H9 (cell line): ENCODE measurements at regions not wholly inside any gene's neighbourhood (a gene's known extent, or its start where the extent isn't known, plus 50 kb on each side); places are given as distances from the start of the nearest gene placed in this dataset.

ENCODE experiments used
- DNase-seq: peaks from one replicate; pipeline ENCODE4 v3.0.0-alpha.2; 2017
- H2AFZ ChIP-seq: one replicate; pipeline ENCODE4 v1.6.1; 2013; ENCODE audit warnings: mild to moderate bottlenecking, low read length, control low read depth, moderate library complexity
- H2AK5ac ChIP-seq: 2 replicates; pipeline ENCODE4 v1.6.1; 2013; ENCODE audit warnings: low read length, control low read depth, mixed read lengths; ENCODE audit not compliant: insufficient read length
- H2BK120ac ChIP-seq: one replicate; pipeline ENCODE4 v1.6.1; 2013; ENCODE audit warnings: low read depth, mild to moderate bottlenecking, low read length, control low read depth, inconsistent platforms; ENCODE audit not compliant: poor library complexity, severe bottlenecking
- H2BK12ac ChIP-seq: 2 replicates; pipeline ENCODE4 v1.6.1; 2013; ENCODE audit warnings: low read length, control low read depth, mixed read lengths, low read depth; ENCODE audit not compliant: insufficient read length
- H2BK15ac ChIP-seq: 2 replicates; pipeline ENCODE4 v1.6.1; 2013; ENCODE audit warnings: low read depth, low read length, control low read depth
- H2BK20ac ChIP-seq: one replicate; pipeline ENCODE4 v1.6.1; 2013; ENCODE audit warnings: low read depth, mild to moderate bottlenecking, low read length, control low read depth, inconsistent platforms; ENCODE audit not compliant: poor library complexity, severe bottlenecking
- H2BK5ac ChIP-seq: 2 replicates; pipeline ENCODE4 v1.6.1; 2013; ENCODE audit warnings: low read length, control low read depth, mixed read lengths; ENCODE audit not compliant: insufficient read length
- H3K14ac ChIP-seq: 2 replicates; pipeline ENCODE4 v1.6.1; 2013; ENCODE audit warnings: low read length, control low read depth; ENCODE audit not compliant: insufficient read depth
- H3K18ac ChIP-seq: 2 replicates; pipeline ENCODE4 v1.6.1; 2013; ENCODE audit warnings: low read depth, mild to moderate bottlenecking, mixed read lengths, low read length, control low read depth; ENCODE audit not compliant: insufficient read length
- H3K23ac ChIP-seq: 2 replicates; pipeline ENCODE4 v1.6.1; 2013; ENCODE audit warnings: low read length, control low read depth, mixed read lengths, low read depth; ENCODE audit not compliant: insufficient read length
- H3K23me2 ChIP-seq: 2 replicates; pipeline ENCODE4 v1.6.1; 2013; ENCODE audit warnings: low read depth, mild to moderate bottlenecking, mixed read lengths, low read length, control low read depth; ENCODE audit not compliant: insufficient read length, poor library complexity, severe bottlenecking
- H3K27ac ChIP-seq: 2 replicates; pipeline ENCODE4 v1.5.1; 2013; ENCODE audit warnings: low read length, control low read depth, mixed read lengths, low read depth; ENCODE audit not compliant: insufficient read length
- H3K27me3 ChIP-seq: 2 replicates; pipeline ENCODE4 v1.6.1; 2013; ENCODE audit warnings: low read length, control low read depth, inconsistent platforms; ENCODE audit not compliant: insufficient read depth
- H3K4ac ChIP-seq: 2 replicates; pipeline ENCODE4 v1.6.1; 2013; ENCODE audit warnings: low read depth, mild to moderate bottlenecking, control low read depth, inconsistent platforms, low read length, moderate library complexity
- H3K4me1 ChIP-seq: 2 replicates; pipeline ENCODE4 v1.6.1; 2013; ENCODE audit warnings: low read length, control low read depth, inconsistent platforms; ENCODE audit not compliant: insufficient read depth
- H3K4me2 ChIP-seq: 2 replicates; pipeline ENCODE4 v1.6.1; 2013; ENCODE audit warnings: low read length, control low read depth, mixed read lengths; ENCODE audit not compliant: insufficient read length, insufficient read depth
- H3K56ac ChIP-seq: 2 replicates; pipeline ENCODE4 v1.6.1; 2013; ENCODE audit warnings: low read depth, mild to moderate bottlenecking, mixed read lengths, low read length, control low read depth; ENCODE audit not compliant: insufficient read length
- H3K79me1 ChIP-seq: 2 replicates; pipeline ENCODE4 v1.6.1; 2013; ENCODE audit warnings: low read depth, mild to moderate bottlenecking, moderate library complexity, low read length, control low read depth, inconsistent platforms; ENCODE audit not compliant: insufficient read depth, poor library complexity, severe bottlenecking
- H3K79me2 ChIP-seq: 2 replicates; pipeline ENCODE4 v1.6.1; 2013; ENCODE audit warnings: low read length, control low read depth, inconsistent platforms; ENCODE audit not compliant: insufficient read depth
- H3K9ac ChIP-seq: 2 replicates; pipeline ENCODE4 v1.6.1; 2013; ENCODE audit warnings: low read length, control low read depth, mixed read lengths; ENCODE audit not compliant: insufficient read length; ENCODE audit errors: extremely low read depth
- H3K9me3 ChIP-seq: one replicate; pipeline ENCODE4 v1.6.1; 2013; ENCODE audit warnings: low read depth, low read length, inconsistent platforms; ENCODE audit not compliant: control insufficient read depth
- H3T11ph ChIP-seq: one replicate; pipeline ENCODE4 v1.6.1; 2013; ENCODE audit warnings: mild to moderate bottlenecking, low read length, control low read depth, inconsistent platforms
- H4K20me1 ChIP-seq: one replicate; pipeline ENCODE4 v1.6.1; 2013; ENCODE audit not compliant: control insufficient read depth, insufficient read length, insufficient read depth
- H4K5ac ChIP-seq: 2 replicates; pipeline ENCODE4 v1.6.1; 2013; ENCODE audit warnings: low read depth, mild to moderate bottlenecking, mixed read lengths, low read length, control low read depth; ENCODE audit not compliant: insufficient read length
- H4K8ac ChIP-seq: replicated peaks from 2 replicates; pipeline ENCODE4 v1.6.1; 2013; ENCODE audit warnings: low read length, control low read depth, mixed read lengths, low read depth; ENCODE audit not compliant: insufficient read length
- H4K91ac ChIP-seq: 2 replicates; pipeline ENCODE4 v1.6.1; 2013; ENCODE audit warnings: low read depth, mild to moderate bottlenecking, moderate library complexity, mixed read lengths, low read length, control low read depth; ENCODE audit not compliant: insufficient read length
- H3K27ac Mint-ChIP-seq, 3 experiments: 2 replicates in 2 of 3; 3 replicates in 1 of 3; pipeline ENCODE4 v1.8.0; 2020 to 2021; ENCODE audit warnings: mixed read lengths in 3 of 3, mild to moderate bottlenecking in 1 of 3, moderate library complexity in 1 of 3
- H3K27me3 Mint-ChIP-seq: 2 replicates; pipeline ENCODE4 v1.8.0; 2021; ENCODE audit warnings: low read depth, mild to moderate bottlenecking, moderate library complexity, mixed read lengths
- H3K36me3 Mint-ChIP-seq, 3 experiments: 2 replicates in 2 of 3; 3 replicates in 1 of 3; pipeline ENCODE4 v1.8.0; 2020 to 2021; ENCODE audit warnings: low read depth in 3 of 3, mixed read lengths in 3 of 3; ENCODE audit not compliant: insufficient read depth in 1 of 3
- H3K4me1 Mint-ChIP-seq, 2 experiments: 2 replicates each; pipeline ENCODE4 v1.8.0; 2020; ENCODE audit warnings: mixed read lengths in 2 of 2
- H3K4me3 Mint-ChIP-seq, 2 experiments: 2 replicates in 1 of 2; 3 replicates in 1 of 2; pipeline ENCODE4 v1.8.0; 2020 to 2021; ENCODE audit warnings: mild to moderate bottlenecking in 2 of 2, mixed read lengths in 2 of 2, moderate library complexity in 1 of 2
- H3K9me3 Mint-ChIP-seq, 2 experiments: 2 replicates in 1 of 2; 3 replicates in 1 of 2; pipeline ENCODE4 v1.8.0; 2020; ENCODE audit warnings: mild to moderate bottlenecking in 2 of 2, mixed read lengths in 2 of 2, moderate library complexity in 1 of 2
- CTCF ChIP-seq: fragments of 200-600 bp; sonication (generic); conservative IDR thresholded peaks from 3 replicates; pipeline ENCODE4 v1.8.0; 2021; ENCODE audit warnings: antibody characterized with exemption, mild to moderate bottlenecking
- WGBS: extraction: QIAGEN DNeasy Blood & Tissue Kit; methylation state at CpG from one replicate; pipeline ENCODE4 v1.1.7; 2013; ENCODE audit warnings: missing lambda C conversion rate, low lambda C conversion rate, mixed read lengths; ENCODE audit not compliant: insufficient read length; ENCODE audit errors: extremely low coverage; 5-methylcytosine and 5-hydroxymethylcytosine counted together

- no peak overlapping the region for H3K18ac ChIP-seq
- H3K79me1 ChIP-seq = no peaks in the 10 kb centered on the region
- H3K27ac ChIP-seq = no peak overlapping the region
- H2BK5ac ChIP-seq = no peak overlapping the region
- H3K79me2 ChIP-seq = no peaks in the 10 kb centered on the region
- H3K23ac ChIP-seq = no peak overlapping the region
- no peak overlapping the region for H2BK20ac ChIP-seq
- no peak overlapping the region for H2BK12ac ChIP-seq
- no peak overlapping the region for H3K4me2 ChIP-seq
- H3K14ac ChIP-seq = no peak overlapping the region
- H3K56ac ChIP-seq = no peak overlapping the region
- H3K27me3 ChIP-seq = no peaks in the 10 kb centered on the region
- no peak overlapping the region for H2BK15ac ChIP-seq
- H3K4me1 ChIP-seq = peaks cover 3% of the 10 kb centered on the region; the same call in 1 of the 2 replicates
- H3K23me2 ChIP-seq = no peaks in the 10 kb centered on the region
- no peak overlapping the region for H4K5ac ChIP-seq
- H2AK5ac ChIP-seq = no peak overlapping the region
- H2BK120ac ChIP-seq = no peak overlapping the region
- no peak for DNase-seq
- TF ChIP-seq CTCF = no peak
- no peak overlapping the region for H4K91ac ChIP-seq
- H2AFZ ChIP-seq = no peak overlapping the region
- H3K27me3 Mint-ChIP-seq = no peaks in the 10 kb centered on the region
- no peak overlapping the region; a peak in 1 of 7 replicates for H3K27ac Mint-ChIP-seq
- H3K4me3 Mint-ChIP-seq = no peak overlapping the region
- H3K4ac ChIP-seq = no peak overlapping the region
- no peaks in the 10 kb centered on the region for H3K9me3 ChIP-seq
- WGBS = no CpG with 5 or more reads among the region's 3 CpGs
- H3T11ph ChIP-seq = no peak overlapping the region
- H3K9ac ChIP-seq = no peak overlapping the region
- H3K9me3 Mint-ChIP-seq = no peaks in the 10 kb centered on the region
- no peak overlapping the region for H4K8ac ChIP-seq
- H3K4me1 Mint-ChIP-seq = peaks cover 9 to 14% of the 10 kb centered on the region in 2 experiments
- no peaks in the 10 kb centered on the region for H3K36me3 Mint-ChIP-seq
- H4K20me1 ChIP-seq = no peaks in the 10 kb centered on the region
Measured at GRCh38 chr5:88979726-88980125, 96.7 kb upstream of the MEF2C start.
